Stomach (tissue), 8 donors: ENCODE measurements at regions not wholly inside any gene's neighbourhood (a gene's known extent, or its start where the extent isn't known, plus 50 kb on each side); places are given as distances from the start of the nearest gene placed in this dataset.

ENCODE experiments used
- DNase-seq, 2 donors: peaks; one replicate each; pipeline versions ENCODE4 v3.0.0 to v3.0.0-alpha.2; 2013 to 2019
- H3K27ac ChIP-seq, 5 donors: fragments of 200-600 bp in 4 of 5; sonication (generic) in 4 of 5; one replicate each; pipeline ENCODE4 v1.5.1; 2013 to 2019; ENCODE audit warnings: mild to moderate bottlenecking in 1 of 5, moderate library complexity in 1 of 5
- H3K27me3 ChIP-seq, 3 donors: fragments of 200-600 bp; sonication (generic); one replicate each; pipeline ENCODE4 v1.5.1; 2017 to 2019; ENCODE audit warnings: mixed run types in 1 of 3
- H3K36me3 ChIP-seq, 4 donors: fragments of 200-600 bp; sonication (generic); 1 replicate in 3 of 4; 2 replicates in 1 of 4; pipeline ENCODE4 v1.5.1; 2016 to 2019
- H3K4me1 ChIP-seq, 4 donors: fragments of 200-600 bp; sonication (generic); one replicate each; pipeline ENCODE4 v1.5.1; 2016 to 2019
- H3K4me3 ChIP-seq, 4 donors: fragments of 200-600 bp; sonication (generic) in 3 of 4; one replicate each; pipeline ENCODE4 v1.5.1; 2016 to 2019; ENCODE audit warnings: mild to moderate bottlenecking in 1 of 4
- H3K9me3 ChIP-seq, 4 donors: fragments of 200-600 bp; sonication (generic); one replicate each; pipeline ENCODE4 v1.5.1; 2016 to 2019
- EP300 ChIP-seq: sonication (generic); formaldehyde crosslinking; IDR thresholded peaks from one replicate; pipeline ENCODE4 v1.6.1; 2017; ENCODE audit warnings: antibody characterized with exemption
- POLR2A ChIP-seq, 4 donors: fragments of 450-650 bp; IDR thresholded peaks; one replicate each; pipeline ENCODE4 v1.6.1; 2016; ENCODE audit warnings: antibody characterized with exemption in 4 of 4, control low read depth in 2 of 4, mild to moderate bottlenecking in 1 of 4, moderate library complexity in 1 of 4
- POLR2AphosphoS5 ChIP-seq, 3 donors: sonication (generic); formaldehyde crosslinking; IDR thresholded peaks; one replicate each; pipeline ENCODE4 v1.6.1; 2016; ENCODE audit warnings: antibody characterized with exemption in 3 of 3
- WGBS, 5 donors: extraction: QIAGEN DNeasy Blood & Tissue Kit in 3 of 5; methylation state at CpG; one replicate each; pipeline versions ENCODE4 v1.1.5 to v1.1.7; 2013 to 2018; 5-methylcytosine and 5-hydroxymethylcytosine counted together
- intact Hi-C: fragments of 100-400 bp; cut with DNase I; formaldehyde crosslinking; loops from one replicate; pipeline ENCODE4 v1.15.1; 2023; ENCODE audit warnings: low total_unique reads
- TF ChIP-seq, protein P1 (sequence below), 7 experiments: fragments of 450-650 bp in 4 of 7; fragments of 200-600 bp in 3 of 7; sonication (generic) in 3 of 7; IDR thresholded peaks; one replicate each; pipeline ENCODE4 v1.5.1; 2016 to 2019; ENCODE audit warnings: antibody characterized with exemption in 7 of 7, control low read depth in 2 of 7, mild to moderate bottlenecking in 1 of 7
- donor health status: healthy with polysubstance abuse.
- donor health status: Bipolar disorder and iron deficiency.
- donor health status: healthy.

DNA sequence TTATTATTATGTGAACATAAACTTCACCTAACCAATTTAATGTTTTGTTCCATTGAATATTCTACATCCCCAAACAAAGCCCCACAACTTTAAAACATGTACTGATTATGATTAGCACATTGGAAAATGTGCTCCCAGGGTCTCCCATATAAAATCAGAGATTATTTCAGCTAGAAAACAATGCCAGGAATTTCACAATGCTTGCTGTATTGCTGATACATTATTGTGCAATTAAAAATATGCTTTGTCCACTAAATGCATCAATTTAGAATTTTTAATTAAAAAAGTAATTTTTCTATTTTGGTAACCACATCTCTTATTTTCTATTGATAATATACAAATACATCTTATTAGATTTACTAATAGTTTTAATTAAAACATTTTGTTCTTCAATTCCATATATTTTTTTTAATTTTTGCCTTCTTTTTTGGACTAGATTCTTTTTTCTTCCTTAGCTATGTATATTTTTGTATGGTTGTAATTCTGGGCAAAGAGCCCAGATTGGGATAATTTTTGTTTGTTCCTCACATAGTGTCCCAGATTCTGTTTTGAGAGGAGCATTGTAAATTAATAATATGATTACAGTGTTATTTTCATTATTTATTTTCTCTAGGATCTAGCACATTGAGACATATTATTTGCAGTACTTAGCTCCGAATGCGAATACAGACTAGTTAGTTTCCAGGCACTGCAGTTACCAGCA is 241.5 kb upstream of the CDH18 start:
- TF ChIP-seq POLR2AphosphoS5 (IDR thresholded peaks at IDR 0.05): no peak
- TF ChIP-seq, protein P1, sequence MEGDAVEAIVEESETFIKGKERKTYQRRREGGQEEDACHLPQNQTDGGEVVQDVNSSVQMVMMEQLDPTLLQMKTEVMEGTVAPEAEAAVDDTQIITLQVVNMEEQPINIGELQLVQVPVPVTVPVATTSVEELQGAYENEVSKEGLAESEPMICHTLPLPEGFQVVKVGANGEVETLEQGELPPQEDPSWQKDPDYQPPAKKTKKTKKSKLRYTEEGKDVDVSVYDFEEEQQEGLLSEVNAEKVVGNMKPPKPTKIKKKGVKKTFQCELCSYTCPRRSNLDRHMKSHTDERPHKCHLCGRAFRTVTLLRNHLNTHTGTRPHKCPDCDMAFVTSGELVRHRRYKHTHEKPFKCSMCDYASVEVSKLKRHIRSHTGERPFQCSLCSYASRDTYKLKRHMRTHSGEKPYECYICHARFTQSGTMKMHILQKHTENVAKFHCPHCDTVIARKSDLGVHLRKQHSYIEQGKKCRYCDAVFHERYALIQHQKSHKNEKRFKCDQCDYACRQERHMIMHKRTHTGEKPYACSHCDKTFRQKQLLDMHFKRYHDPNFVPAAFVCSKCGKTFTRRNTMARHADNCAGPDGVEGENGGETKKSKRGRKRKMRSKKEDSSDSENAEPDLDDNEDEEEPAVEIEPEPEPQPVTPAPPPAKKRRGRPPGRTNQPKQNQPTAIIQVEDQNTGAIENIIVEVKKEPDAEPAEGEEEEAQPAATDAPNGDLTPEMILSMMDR (IDR thresholded peaks at IDR 0.05): no peak
- no peak for TF ChIP-seq POLR2A (IDR thresholded peaks at IDR 0.05)
- no peak for TF ChIP-seq EP300
- Histone ChIP-seq H3K36me3 (no peaks in the 10 kb centered on the region), H3K4me3 (no peak overlapping the region), H3K27ac (no peak overlapping the region), H3K4me1 (no peaks in the 10 kb centered on the region), H3K27me3 (no peaks in the 10 kb centered on the region), H3K9me3 (no peaks in the 10 kb centered on the region)
- peak in 1 of 2 donors; percentile 33 for DNase-seq
- 62 to 82% (median 69%) methylated on average over 2 of the region's 2 CpGs for WGBS, 5 donors
- intact Hi-C loops: no loop called here

DNA sequence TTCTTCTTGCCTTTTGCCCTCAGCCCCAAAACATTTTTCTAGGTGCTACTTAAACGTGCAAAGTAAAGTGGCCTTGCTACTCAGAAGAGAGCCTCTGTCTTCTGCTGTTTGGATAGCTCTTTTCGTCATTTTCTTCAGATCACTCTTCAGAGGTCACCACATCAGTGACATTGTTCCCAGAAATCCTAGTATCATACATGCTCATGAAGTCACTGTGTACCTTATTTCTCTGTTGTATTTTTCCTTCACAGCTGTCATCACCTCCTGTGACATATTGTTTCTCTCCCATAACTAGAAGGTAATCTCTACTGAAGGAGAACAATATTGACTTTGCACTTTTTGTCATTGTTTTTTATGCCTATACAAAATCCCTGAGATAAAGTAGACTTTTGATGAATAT is 237.0 kb upstream of the CDH18 start:
- TF ChIP-seq POLR2A (IDR thresholded peaks at IDR 0.05): no peak
- TF ChIP-seq, protein P1 (IDR thresholded peaks at IDR 0.05): no peak
- no peak for TF ChIP-seq POLR2AphosphoS5 (IDR thresholded peaks at IDR 0.05)
- TF ChIP-seq EP300: no peak
- intact Hi-C loops: no loop called here
- Histone ChIP-seq H3K27ac (no peak overlapping the region), H3K4me1 (no peaks in the 10 kb centered on the region), H3K9me3 (no peaks in the 10 kb centered on the region), H3K36me3 (no peaks in the 10 kb centered on the region), H3K4me3 (no peak overlapping the region), H3K27me3 (no peaks in the 10 kb centered on the region)
- DNase-seq: no peak
- WGBS, 5 donors: 72 to 86% (median 76%) methylated on average over 2 of the region's 2 CpGs

DNA sequence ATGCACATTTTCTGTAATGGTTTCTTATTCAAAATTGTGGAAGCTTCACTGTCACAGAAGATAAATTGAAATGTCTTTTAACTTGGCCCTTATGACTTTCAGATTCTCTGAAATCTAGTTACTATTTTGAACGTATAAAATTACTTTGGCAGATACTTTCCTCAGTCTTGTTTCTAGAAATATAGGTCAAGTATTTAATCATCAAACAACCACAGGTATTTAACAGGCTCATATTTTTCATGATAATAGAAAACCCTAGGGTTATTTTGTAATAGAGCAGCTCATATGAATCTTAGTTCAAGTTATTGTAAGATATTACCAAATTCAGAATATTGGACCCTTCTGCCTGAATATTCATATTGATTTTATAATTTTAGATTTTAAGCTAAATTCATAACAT is 236.0 kb upstream of the CDH18 start:
- H3K4me3 ChIP-seq: no peak overlapping the region
- H3K27ac ChIP-seq: no peak overlapping the region
- no peaks in the 10 kb centered on the region for H3K27me3 ChIP-seq
- WGBS, 5 donors: 46 to 65% (median 56%) methylated on average over 1 of the region's 1 CpG
- no peaks in the 10 kb centered on the region for H3K9me3 ChIP-seq
- no peak for DNase-seq
- TF ChIP-seq POLR2A (IDR thresholded peaks at IDR 0.05): no peak
- no peak for TF ChIP-seq EP300
- TF ChIP-seq, protein P1 (IDR thresholded peaks at IDR 0.05): no peak
- no peak for TF ChIP-seq POLR2AphosphoS5 (IDR thresholded peaks at IDR 0.05)
- no peaks in the 10 kb centered on the region for H3K36me3 ChIP-seq
- intact Hi-C loops: no loop called here
- no peaks in the 10 kb centered on the region for H3K4me1 ChIP-seq

DNA sequence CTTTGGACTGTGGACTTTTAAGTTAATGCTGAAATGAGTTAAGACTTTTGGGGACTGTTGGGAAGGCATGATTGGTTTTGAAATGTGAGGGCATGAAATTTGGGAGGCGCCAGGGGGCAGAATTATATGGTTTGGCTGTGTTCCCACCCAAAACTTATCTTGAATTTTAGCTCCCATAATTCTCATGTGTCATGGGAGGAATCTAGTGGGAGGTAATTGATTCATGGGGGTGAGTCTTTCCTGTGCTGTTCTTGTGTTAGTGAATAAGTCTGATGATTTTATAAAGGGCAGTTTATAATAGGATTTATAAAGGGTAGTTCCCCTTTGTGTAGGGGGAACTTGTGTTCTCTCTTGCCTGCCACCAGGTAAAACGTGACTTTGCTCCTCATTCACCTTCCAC is 235.5 kb upstream of the CDH18 start:
- H3K9me3 ChIP-seq: no peaks in the 10 kb centered on the region
- DNase-seq: no peak
- H3K27ac ChIP-seq: no peak overlapping the region
- H3K36me3 ChIP-seq: no peaks in the 10 kb centered on the region
- WGBS, 5 donors: 40 to 57% (median 53%) methylated on average over 2 of the region's 2 CpGs
- TF ChIP-seq POLR2AphosphoS5 (IDR thresholded peaks at IDR 0.05) (no peak), POLR2A (IDR thresholded peaks at IDR 0.05) (no peak)
- intact Hi-C loops: no loop called here
- H3K4me3 ChIP-seq: no peak overlapping the region
- H3K4me1 ChIP-seq: no peaks in the 10 kb centered on the region
- H3K27me3 ChIP-seq: no peaks in the 10 kb centered on the region

DNA sequence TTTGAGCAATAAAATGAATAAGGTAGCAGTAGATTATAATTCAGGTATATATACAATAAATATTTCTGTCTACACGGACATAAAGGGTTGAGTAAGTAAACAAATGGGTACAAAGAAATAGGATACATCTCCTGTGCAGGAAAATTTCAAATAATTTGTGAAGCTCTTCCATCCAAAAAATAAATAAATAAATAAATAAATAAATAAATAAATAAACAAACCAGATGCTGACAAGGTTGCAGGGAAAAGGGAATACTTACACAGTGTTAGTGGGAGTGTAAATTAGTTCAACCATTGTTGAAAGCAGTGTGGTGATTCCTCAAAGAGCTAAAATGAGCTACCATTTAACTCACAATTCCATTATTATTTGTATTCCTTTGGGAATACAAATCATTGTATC is 227.3 kb upstream of the CDH18 start:
- intact Hi-C loops: no loop called here
- no peak for DNase-seq
- Histone ChIP-seq H3K27ac (no peak overlapping the region), H3K4me3 (no peak overlapping the region), H3K27me3 (no peaks in the 10 kb centered on the region), H3K4me1 (no peaks in the 10 kb centered on the region), H3K9me3 (no peaks in the 10 kb centered on the region), H3K36me3 (no peaks in the 10 kb centered on the region)
- 67 to 91% (median 80%) methylated on average over 1 of the region's 1 CpG for WGBS, 5 donors
- TF ChIP-seq EP300 (no peak), POLR2A (IDR thresholded peaks at IDR 0.05) (no peak), POLR2AphosphoS5 (IDR thresholded peaks at IDR 0.05) (no peak)
- TF ChIP-seq, protein P1 (IDR thresholded peaks at IDR 0.05): no peak
